DND-41 (cell line): ENCODE measurements at regions not wholly inside any gene's neighbourhood (a gene's known extent, or its start where the extent isn't known, plus 50 kb on each side); places are given as distances from the start of the nearest gene placed in this dataset.

Source experiments
- ATAC-seq: fragments of 200-7000 bp; cut with Tn5 transposase; 3 replicates; pipeline ENCODE4 v1.9.1; 2021; ENCODE audit warnings: low read depth; ENCODE audit not compliant: insufficient read depth
- DNase-seq: peaks from one replicate; pipeline ENCODE4 v3.0.0-alpha.2; 2020
- H2AFZ ChIP-seq: 2 replicates; pipeline ENCODE4 v1.6.0; 2012; ENCODE audit warnings: low read depth, low read length
- H3K27ac ChIP-seq: 2 replicates; pipeline ENCODE4 v1.5.1; 2012; ENCODE audit warnings: low read length, inconsistent platforms
- H3K27me3 ChIP-seq: fragments of 200-600 bp; sonication (generic); 2 replicates; pipeline ENCODE4 v1.6.0; 2012; ENCODE audit warnings: low read length, mild to moderate bottlenecking, inconsistent platforms; ENCODE audit not compliant: insufficient read depth, poor library complexity
- H3K36me3 ChIP-seq: 2 replicates; pipeline ENCODE4 v1.5.1; 2012; ENCODE audit warnings: low read length, inconsistent platforms; ENCODE audit not compliant: insufficient read depth
- H3K4me1 ChIP-seq: 2 replicates; pipeline ENCODE4 v1.5.1; 2012; ENCODE audit warnings: mild to moderate bottlenecking, low read length; ENCODE audit not compliant: insufficient read depth
- H3K4me2 ChIP-seq: 2 replicates; pipeline ENCODE4 v1.6.0; 2012; ENCODE audit warnings: mild to moderate bottlenecking, moderate library complexity, low read length, inconsistent platforms; ENCODE audit not compliant: insufficient read depth
- H3K4me3 ChIP-seq, 2 experiments: fragments of 200-600 bp in 1 of 2; shearing (Covaris generic) in 1 of 2; 2 replicates each; pipeline ENCODE4 v1.5.1; 2012 to 2016; ENCODE audit warnings: inconsistent platforms in 2 of 2, low read length in 2 of 2, mild to moderate bottlenecking in 2 of 2, low read depth in 1 of 2, moderate library complexity in 1 of 2
- H3K79me2 ChIP-seq: 2 replicates; pipeline ENCODE4 v1.6.0; 2012; ENCODE audit warnings: low read length, inconsistent platforms; ENCODE audit not compliant: insufficient read depth
- H3K9ac ChIP-seq: 2 replicates; pipeline ENCODE4 v1.6.0; 2012; ENCODE audit warnings: low read depth, mild to moderate bottlenecking, inconsistent platforms, low read length, moderate library complexity
- H3K9me3 ChIP-seq: 2 replicates; pipeline ENCODE4 v1.5.1; 2012; ENCODE audit warnings: low read length, moderate library complexity, mild to moderate bottlenecking, inconsistent platforms; ENCODE audit not compliant: insufficient read depth, severe bottlenecking
- H4K20me1 ChIP-seq: 2 replicates; pipeline ENCODE4 v1.6.0; 2012; ENCODE audit warnings: low read length; ENCODE audit not compliant: insufficient read depth
- EZH2 ChIP-seq: IDR thresholded peaks from 3 replicates; pipeline ENCODE4 v1.6.1; 2012; ENCODE audit warnings: borderline replicate concordance, low read depth, mild to moderate bottlenecking, moderate library complexity, low read length, inconsistent platforms; ENCODE audit not compliant: severe bottlenecking
- TF ChIP-seq, protein P1 (sequence below): IDR thresholded peaks from 2 replicates; pipeline ENCODE4 v1.5.1; 2012; ENCODE audit warnings: borderline replicate concordance, low read length, moderate library complexity, mild to moderate bottlenecking; ENCODE audit not compliant: poor library complexity, severe bottlenecking; ENCODE audit errors: extremely low read depth

DNA sequence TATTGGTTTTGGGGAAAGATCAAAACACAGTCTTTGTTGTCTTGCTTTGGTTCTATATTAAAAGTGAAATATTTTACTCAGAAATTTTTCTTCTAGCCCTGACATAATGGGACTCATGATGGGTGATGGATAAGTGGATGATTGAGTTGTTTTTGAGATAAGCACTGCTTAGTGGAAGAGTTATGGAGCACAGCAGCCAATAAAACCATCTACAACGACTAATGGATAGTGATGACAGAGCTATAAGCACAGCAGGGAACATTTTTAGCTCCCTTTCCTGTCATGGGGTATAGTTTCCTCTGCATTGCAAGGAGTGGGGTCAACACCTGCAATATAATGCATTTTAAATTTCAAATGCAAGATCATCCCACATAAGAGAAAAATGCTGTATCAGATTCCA, 812.4 kb downstream of the STPG2 start:
- Histone ChIP-seq H3K4me2 (no peak overlapping the region), H2AFZ (no peak overlapping the region), H3K27ac (no peak overlapping the region), H4K20me1 (no peaks in the 10 kb centered on the region), H3K36me3 (no peaks in the 10 kb centered on the region), H3K9me3 (no peaks in the 10 kb centered on the region), H3K4me1 (no peaks in the 10 kb centered on the region), H3K27me3 (no peaks in the 10 kb centered on the region), H3K4me3 (no peak overlapping the region), H3K79me2 (no peaks in the 10 kb centered on the region), H3K9ac (no peak overlapping the region)
- no peak for ATAC-seq
- DNase-seq = no peak
- TF ChIP-seq, protein P1, sequence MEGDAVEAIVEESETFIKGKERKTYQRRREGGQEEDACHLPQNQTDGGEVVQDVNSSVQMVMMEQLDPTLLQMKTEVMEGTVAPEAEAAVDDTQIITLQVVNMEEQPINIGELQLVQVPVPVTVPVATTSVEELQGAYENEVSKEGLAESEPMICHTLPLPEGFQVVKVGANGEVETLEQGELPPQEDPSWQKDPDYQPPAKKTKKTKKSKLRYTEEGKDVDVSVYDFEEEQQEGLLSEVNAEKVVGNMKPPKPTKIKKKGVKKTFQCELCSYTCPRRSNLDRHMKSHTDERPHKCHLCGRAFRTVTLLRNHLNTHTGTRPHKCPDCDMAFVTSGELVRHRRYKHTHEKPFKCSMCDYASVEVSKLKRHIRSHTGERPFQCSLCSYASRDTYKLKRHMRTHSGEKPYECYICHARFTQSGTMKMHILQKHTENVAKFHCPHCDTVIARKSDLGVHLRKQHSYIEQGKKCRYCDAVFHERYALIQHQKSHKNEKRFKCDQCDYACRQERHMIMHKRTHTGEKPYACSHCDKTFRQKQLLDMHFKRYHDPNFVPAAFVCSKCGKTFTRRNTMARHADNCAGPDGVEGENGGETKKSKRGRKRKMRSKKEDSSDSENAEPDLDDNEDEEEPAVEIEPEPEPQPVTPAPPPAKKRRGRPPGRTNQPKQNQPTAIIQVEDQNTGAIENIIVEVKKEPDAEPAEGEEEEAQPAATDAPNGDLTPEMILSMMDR = no peak
- TF ChIP-seq EZH2 = no peak

DNA sequence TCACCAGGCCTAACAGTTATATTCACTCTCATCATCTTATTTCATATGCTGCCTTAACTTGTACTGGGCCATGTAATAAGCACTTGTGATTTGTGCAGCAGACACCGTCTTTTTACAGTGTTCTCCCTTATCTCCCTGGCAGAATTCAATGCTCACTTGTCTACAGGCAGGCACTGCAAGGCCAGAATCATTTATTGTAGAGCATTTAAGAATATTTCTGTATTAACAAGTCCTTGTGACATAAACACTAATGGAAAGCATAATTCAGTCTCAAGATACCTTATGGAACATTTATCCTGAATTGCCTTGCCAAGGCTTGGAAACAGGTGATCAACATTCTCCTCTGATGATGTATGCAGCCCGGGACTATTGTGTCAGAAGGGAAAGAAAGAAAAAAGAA, 808.9 kb downstream of the STPG2 start:
- no peak overlapping the region for H3K9ac ChIP-seq
- no peak overlapping the region for H3K4me3 ChIP-seq
- TF ChIP-seq, protein P1 = no peak
- no peak for TF ChIP-seq EZH2
- ATAC-seq (no peak), DNase-seq (no peak)
- no peaks in the 10 kb centered on the region for H3K27me3 ChIP-seq
- no peaks in the 10 kb centered on the region for H4K20me1 ChIP-seq
- no peaks in the 10 kb centered on the region for H3K4me1 ChIP-seq
- no peaks in the 10 kb centered on the region for H3K79me2 ChIP-seq
- H3K27ac ChIP-seq = no peak overlapping the region
- no peak overlapping the region for H3K4me2 ChIP-seq
- H2AFZ ChIP-seq = no peak overlapping the region
- no peaks in the 10 kb centered on the region for H3K36me3 ChIP-seq
- peaks cover 17% of the 10 kb centered on the region for H3K9me3 ChIP-seq

DNA sequence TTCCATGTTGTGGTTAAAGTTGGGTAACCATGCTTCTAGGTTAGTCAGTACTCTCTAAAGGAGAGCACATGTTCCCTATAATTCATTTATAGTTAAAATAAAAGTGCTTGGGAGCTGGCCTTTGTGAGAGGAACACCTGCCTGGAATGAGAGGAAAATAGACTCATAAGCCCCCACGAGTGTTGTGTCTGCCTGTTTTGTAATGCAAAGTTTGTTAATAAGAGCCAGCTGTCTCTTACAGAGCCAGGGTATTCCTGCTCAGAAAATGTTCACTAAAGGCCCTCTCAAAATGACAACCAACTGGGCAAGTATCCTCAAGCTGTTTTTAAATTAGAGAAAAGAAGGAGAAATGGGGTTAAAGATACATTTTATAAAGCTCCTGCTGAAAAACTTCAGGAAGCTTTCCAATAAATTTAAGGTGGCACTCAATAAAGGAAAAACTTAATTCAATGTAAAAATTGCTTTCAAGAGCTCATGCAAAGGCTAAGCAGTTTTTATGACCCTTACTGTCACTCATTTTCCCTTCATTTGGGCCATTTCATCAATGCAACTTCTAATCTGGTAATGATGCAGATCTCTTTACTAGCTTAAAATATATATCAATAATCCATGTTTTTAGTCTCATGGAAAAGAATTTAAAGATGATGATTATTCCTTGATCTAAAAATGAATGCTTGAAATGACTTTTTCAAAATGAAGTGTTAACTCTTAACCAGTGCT, 793.6 kb downstream of the STPG2 start:
- H3K27me3 ChIP-seq = no peaks in the 10 kb centered on the region
- H3K4me2 ChIP-seq = no peak overlapping the region
- no peaks in the 10 kb centered on the region for H4K20me1 ChIP-seq
- no peaks in the 10 kb centered on the region for H3K79me2 ChIP-seq
- H3K36me3 ChIP-seq = no peaks in the 10 kb centered on the region
- H3K9ac ChIP-seq = no peak overlapping the region
- no peak for TF ChIP-seq EZH2
- no peaks in the 10 kb centered on the region for H3K9me3 ChIP-seq
- H2AFZ ChIP-seq = no peak overlapping the region
- DNase-seq = no peak
- H3K4me3 ChIP-seq = no peak overlapping the region
- H3K27ac ChIP-seq = no peak overlapping the region
- ATAC-seq = no peak
- H3K4me1 ChIP-seq = no peaks in the 10 kb centered on the region

DNA sequence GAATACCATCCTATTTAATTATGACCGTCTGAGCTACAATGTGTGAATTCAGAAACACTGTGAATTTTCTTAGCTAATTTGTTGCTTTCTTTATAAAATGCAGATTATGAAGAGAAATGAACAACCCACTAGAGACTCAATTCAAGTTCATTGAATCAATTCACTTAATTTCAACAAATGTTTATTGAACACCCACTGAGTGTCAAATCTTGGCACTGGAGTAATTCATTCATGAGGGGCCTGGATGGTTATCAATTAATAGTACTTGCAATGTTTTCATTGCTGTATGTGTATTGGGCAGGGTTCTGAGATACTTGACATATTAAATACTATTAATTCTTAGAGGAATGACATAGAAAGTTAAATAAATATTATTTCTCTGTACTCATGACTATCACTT, 789.4 kb downstream of the STPG2 start:
- no peak overlapping the region for H2AFZ ChIP-seq
- H3K9ac ChIP-seq = no peak overlapping the region
- no peak overlapping the region for H3K27ac ChIP-seq
- H3K4me1 ChIP-seq = no peaks in the 10 kb centered on the region
- H3K4me2 ChIP-seq = no peak overlapping the region
- DNase-seq = no peak
- H3K79me2 ChIP-seq = no peaks in the 10 kb centered on the region
- no peak overlapping the region for H3K4me3 ChIP-seq
- no peak for ATAC-seq
- H3K36me3 ChIP-seq = no peaks in the 10 kb centered on the region
- TF ChIP-seq, protein P1 = no peak
- TF ChIP-seq EZH2 = no peak
- H4K20me1 ChIP-seq = no peaks in the 10 kb centered on the region
- H3K9me3 ChIP-seq = no peaks in the 10 kb centered on the region
- no peaks in the 10 kb centered on the region for H3K27me3 ChIP-seq
